ENCODE measurements at regions not wholly inside any gene's neighbourhood (a gene's known extent, or its start where the extent isn't known, plus 50 kb on each side); places are given as distances from the start of the nearest gene placed in this dataset.

DNA sequence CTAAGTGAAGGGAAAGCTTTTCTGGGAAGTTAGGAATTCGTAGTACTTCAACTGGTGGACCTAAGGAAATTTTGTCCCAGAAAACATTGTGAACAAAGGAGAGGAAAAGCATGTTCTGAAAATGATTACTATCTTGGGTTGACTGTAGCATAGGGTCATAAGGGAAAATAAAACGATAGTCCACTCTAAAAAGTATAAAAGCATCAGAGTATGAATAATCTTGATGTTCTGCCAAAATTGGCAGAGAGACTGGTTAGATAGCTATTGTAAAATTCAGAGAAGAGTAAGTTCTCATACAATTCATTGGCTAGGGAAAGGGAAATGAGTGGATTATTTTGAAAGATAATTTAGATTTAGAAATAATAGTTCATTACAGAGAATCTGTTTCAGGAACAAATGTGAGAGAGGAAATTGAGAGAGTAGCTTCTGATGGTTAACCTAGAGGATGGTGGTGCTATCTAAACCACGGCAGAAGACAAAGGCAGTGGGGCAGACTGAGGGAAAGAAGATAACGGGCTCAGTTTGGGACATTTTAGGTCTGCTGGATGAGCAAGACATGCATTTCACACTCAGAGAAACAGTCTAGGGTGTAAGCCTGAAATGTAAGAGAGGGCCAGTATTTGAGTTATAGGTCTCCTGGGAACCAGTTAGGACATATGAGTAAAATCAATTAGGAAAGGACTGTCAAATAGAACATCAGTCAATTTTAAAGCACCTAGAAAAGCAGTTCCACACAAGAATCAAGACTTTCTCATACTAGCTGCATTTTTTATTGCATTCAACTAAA is 799.3 kb upstream of the CXADR start:
- no peak for TF ChIP-seq ZFX (IDR thresholded peaks at IDR 0.05)
- TF ChIP-seq, protein P1, sequence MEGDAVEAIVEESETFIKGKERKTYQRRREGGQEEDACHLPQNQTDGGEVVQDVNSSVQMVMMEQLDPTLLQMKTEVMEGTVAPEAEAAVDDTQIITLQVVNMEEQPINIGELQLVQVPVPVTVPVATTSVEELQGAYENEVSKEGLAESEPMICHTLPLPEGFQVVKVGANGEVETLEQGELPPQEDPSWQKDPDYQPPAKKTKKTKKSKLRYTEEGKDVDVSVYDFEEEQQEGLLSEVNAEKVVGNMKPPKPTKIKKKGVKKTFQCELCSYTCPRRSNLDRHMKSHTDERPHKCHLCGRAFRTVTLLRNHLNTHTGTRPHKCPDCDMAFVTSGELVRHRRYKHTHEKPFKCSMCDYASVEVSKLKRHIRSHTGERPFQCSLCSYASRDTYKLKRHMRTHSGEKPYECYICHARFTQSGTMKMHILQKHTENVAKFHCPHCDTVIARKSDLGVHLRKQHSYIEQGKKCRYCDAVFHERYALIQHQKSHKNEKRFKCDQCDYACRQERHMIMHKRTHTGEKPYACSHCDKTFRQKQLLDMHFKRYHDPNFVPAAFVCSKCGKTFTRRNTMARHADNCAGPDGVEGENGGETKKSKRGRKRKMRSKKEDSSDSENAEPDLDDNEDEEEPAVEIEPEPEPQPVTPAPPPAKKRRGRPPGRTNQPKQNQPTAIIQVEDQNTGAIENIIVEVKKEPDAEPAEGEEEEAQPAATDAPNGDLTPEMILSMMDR (conservative IDR thresholded peaks at IDR 0.05), result no peak
- H3K27ac ChIP-seq, result no peak overlapping the region

DNA sequence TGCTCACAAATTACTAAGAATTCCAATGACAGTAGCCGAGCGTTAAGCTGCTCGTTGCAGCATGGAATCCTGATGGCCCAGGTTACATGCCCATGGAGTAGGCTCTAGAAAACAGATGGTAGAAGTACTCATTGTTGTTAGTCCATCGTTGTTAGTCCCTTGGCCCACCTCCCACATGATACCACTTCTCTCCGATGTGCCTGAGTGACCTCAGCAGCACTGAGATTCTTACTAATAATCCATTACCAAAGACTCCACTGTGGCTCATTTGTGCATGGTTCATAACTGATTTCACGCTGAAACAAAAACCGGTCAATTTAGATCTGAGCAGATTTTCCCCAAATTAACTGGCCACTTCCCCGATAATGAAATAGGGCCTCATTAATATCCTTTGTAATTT is 772.3 kb upstream of the CXADR start:
- H3K27ac ChIP-seq, result no peak overlapping the region
- TF ChIP-seq ZFX (IDR thresholded peaks at IDR 0.05), result no peak
- TF ChIP-seq, protein P1 (conservative IDR thresholded peaks at IDR 0.05), result no peak

DNA sequence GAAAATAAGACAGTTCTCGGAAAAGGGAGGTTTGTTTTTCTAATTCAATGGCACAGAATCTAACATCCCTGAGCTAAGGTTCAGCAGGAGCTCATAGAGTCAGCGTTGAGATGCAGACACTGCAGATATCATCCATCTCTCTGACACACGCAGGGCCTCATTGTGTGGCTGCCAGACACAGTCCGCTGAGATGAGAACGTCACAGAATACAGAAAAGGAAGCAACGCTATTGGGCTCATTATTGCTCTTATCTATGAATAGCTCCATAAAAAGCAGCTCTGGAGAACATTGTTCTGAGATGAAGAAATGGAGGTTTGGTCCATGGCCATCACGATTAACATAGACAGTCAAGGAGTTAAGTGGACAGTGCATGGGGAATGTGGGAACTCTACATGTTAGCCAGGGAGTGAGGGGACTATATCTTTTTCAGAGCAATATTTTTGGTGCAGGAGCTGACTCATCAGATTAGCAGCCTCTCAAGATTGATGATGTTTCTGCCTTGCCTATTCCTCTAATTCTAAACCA is 771.6 kb upstream of the CXADR start:
- no peak overlapping the region for H3K27ac ChIP-seq
- TF ChIP-seq, protein P1 (conservative IDR thresholded peaks at IDR 0.05), result no peak
- TF ChIP-seq ZFX (IDR thresholded peaks at IDR 0.05), result no peak

DNA sequence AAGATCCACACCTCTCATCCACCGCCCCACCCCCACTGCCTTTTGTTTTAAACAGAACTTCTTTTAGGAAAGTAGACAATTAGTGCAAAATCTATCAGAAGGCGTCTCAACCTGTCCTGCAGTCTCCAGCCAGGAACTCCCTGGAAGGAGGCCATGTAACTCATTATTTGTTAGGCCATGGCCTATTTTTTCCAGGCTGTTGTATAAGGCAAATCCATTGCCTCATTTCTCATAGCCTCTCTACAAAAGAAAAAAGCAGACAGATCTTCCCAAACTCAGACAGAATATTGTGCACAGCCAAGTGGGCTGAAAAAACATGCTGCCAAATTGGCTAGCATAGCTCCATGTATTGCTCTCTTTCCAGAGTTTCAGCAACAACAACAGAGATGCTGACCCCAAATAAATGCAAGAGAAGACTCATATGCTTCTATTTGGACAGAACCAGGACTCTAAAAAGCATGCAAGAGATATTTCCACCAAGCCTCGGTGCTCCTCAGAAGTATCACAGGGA is 770.7 kb upstream of the CXADR start:
- H3K27ac ChIP-seq, result no peak overlapping the region
- TF ChIP-seq, protein P1 (conservative IDR thresholded peaks at IDR 0.05), result no peak
- no peak for TF ChIP-seq ZFX (IDR thresholded peaks at IDR 0.05)

DNA sequence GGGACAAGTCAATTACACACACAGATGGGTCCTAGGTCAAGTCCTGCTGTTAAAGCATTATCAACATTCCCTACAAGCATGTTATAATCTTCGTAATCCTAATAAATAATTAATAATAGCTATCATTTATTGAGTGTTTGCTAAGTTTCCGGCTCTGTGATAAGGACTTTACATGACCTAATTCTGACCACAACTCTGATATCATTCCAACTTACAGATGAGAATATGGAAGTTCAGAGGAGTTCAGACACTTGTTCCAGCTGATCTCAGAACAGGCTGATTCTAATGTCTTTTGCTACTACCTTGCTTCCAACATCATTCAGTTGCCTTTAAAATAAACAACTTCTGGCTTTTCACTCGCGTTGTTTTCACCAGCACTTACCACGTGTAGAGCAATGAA is 770.1 kb upstream of the CXADR start:
- H3K27ac ChIP-seq, result no peak overlapping the region
- TF ChIP-seq, protein P1 (conservative IDR thresholded peaks at IDR 0.05), result no peak
- TF ChIP-seq ZFX (IDR thresholded peaks at IDR 0.05), result no peak

DNA sequence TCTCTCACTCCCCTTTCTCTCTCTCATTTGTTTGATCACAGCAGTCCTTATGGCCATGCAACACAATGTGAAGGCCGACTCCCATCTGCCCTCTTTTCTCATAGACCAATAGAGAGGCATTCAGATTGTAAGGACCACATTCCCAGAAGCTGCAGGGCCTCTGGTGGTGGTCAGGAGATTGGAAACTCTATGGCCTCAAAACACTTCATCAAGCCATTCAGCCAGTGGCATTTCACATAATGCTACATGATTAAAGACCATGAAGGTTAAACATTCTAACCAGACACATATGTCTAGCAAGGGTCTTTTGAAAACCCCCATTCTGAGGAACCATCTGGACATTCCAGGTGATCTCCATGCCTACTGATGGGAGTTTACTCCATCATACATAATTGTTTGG is 769.5 kb upstream of the CXADR start:
- no peak overlapping the region for H3K27ac ChIP-seq
- TF ChIP-seq, protein P1 (conservative IDR thresholded peaks at IDR 0.05), result no peak
- no peak for TF ChIP-seq ZFX (IDR thresholded peaks at IDR 0.05)

DNA sequence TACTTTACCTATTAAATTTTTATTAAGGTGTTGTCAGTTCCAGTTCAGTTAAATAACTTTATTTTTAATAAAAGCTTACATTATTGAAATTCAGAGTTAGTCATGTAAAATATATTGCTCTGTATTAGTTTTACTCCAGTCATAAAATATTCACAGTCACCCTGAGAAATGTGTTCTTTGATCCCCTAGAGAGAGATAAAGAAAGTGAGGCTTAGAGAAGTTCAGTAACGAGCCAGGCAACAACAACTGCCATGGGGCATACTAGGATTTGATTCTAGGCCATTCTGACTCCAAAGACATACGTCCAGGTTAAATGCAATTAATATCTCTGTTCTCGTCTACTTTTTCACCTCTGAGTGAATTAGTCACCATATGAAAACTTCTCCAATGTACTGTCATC is 761.9 kb upstream of the CXADR start:
- H3K27ac ChIP-seq, result no peak overlapping the region
- no peak for TF ChIP-seq ZFX (IDR thresholded peaks at IDR 0.05)
- TF ChIP-seq, protein P1 (conservative IDR thresholded peaks at IDR 0.05), result no peak

All from C4-2B (cell line).